Testis (tissue), 2 donors: ENCODE measurements at regions not wholly inside any gene's neighbourhood (a gene's known extent, or its start where the extent isn't known, plus 50 kb on each side); places are given as distances from the start of the nearest gene placed in this dataset.

Experiments used
- CTCF ChIP-seq, 3 experiments: fragments of 450-650 bp in 2 of 3; fragments of 200-600 bp in 1 of 3; sonication (generic) in 1 of 3; IDR thresholded peaks; one replicate each; pipeline ENCODE4 v1.5.1; 2016 to 2019; ENCODE audit warnings: antibody characterized with exemption in 3 of 3, mild to moderate bottlenecking in 2 of 3, moderate library complexity in 1 of 3
- POLR2A ChIP-seq: fragments of 450-650 bp; IDR thresholded peaks from one replicate; pipeline ENCODE4 v1.6.1; 2017; ENCODE audit warnings: antibody characterized with exemption, mild to moderate bottlenecking, moderate library complexity

DNA sequence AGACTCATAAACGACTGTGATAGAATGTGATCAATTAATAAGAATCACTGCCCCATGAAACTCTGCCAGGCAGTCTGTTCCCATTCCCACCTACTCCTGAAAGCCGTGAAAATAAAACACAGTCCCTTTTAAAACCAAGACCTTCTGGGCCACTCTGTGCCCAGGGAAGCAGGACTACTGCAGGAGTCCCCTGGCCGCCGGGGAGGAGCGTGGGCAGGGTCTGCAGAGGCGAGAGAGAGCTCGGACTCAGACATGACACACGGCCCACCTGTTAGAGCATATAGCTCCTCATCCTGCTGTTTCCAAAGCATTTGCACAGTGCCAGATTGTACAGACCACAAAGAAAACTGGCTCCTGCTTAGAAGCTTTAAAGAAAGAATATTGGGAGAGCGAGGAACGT is 400.5 kb downstream of the SHANK2 start:
- TF ChIP-seq POLR2A (no peak), CTCF (IDR thresholded peaks at IDR 0.05) (no peak)
